Suprapubic skin (tissue), 4 donors: ENCODE measurements at regions not wholly inside any gene's neighbourhood (a gene's known extent, or its start where the extent isn't known, plus 50 kb on each side); places are given as distances from the start of the nearest gene placed in this dataset.

ENCODE experiments used
- CTCF ChIP-seq, 2 donors: fragments of 200-600 bp in 1 of 2; fragments of 450-650 bp in 1 of 2; sonication (generic) in 1 of 2; IDR thresholded peaks; one replicate each; pipeline ENCODE4 v1.5.1; 2016 to 2019; ENCODE audit warnings: antibody characterized with exemption in 2 of 2, mild to moderate bottlenecking in 1 of 2, moderate library complexity in 1 of 2
- EP300 ChIP-seq: sonication (generic); formaldehyde crosslinking; IDR thresholded peaks from one replicate; pipeline ENCODE4 v1.6.1; 2017; ENCODE audit warnings: antibody characterized with exemption
- POLR2A ChIP-seq, 2 donors: fragments of 450-650 bp; IDR thresholded peaks; one replicate each; pipeline ENCODE4 v1.6.1; 2017; ENCODE audit warnings: antibody characterized with exemption in 2 of 2, mild to moderate bottlenecking in 2 of 2, moderate library complexity in 2 of 2
- POLR2AphosphoS5 ChIP-seq, 3 donors: sonication (generic); formaldehyde crosslinking; IDR thresholded peaks; one replicate each; pipeline ENCODE4 v1.6.1; 2017; ENCODE audit warnings: antibody characterized with exemption in 3 of 3

GRCh38 chr21:14741256-14741655 is 195.1 kb upstream of the SAMSN1 start:
- no peak for TF ChIP-seq CTCF (IDR thresholded peaks at IDR 0.05)
- TF ChIP-seq POLR2A (IDR thresholded peaks at IDR 0.05) = no peak
- TF ChIP-seq POLR2AphosphoS5 (IDR thresholded peaks at IDR 0.05) = no peak
- no peak for TF ChIP-seq EP300
